GM23338 (cell line): ENCODE measurements at regions not wholly inside any gene's neighbourhood (a gene's known extent, or its start where the extent isn't known, plus 50 kb on each side); places are given as distances from the start of the nearest gene placed in this dataset.

Experiments used
- CTCF ChIP-seq, 2 experiments: fragments of 200-600 bp in 1 of 2; sonication (generic) in 1 of 2; conservative IDR thresholded peaks; 2 replicates each; pipeline versions ENCODE4 v1.5.1 to v1.6.1; 2016 to 2017; ENCODE audit warnings: antibody characterized with exemption in 2 of 2, low read depth in 2 of 2, mild to moderate bottlenecking in 2 of 2, moderate library complexity in 1 of 2
- EZH2 ChIP-seq: fragments of 200-600 bp; sonication (generic); IDR thresholded peaks from one replicate; pipeline ENCODE4 v1.8.0; 2017; ENCODE audit warnings: antibody characterized with exemption, mild to moderate bottlenecking, low read depth; ENCODE audit not compliant: unreplicated experiment
- POLR2AphosphoS5 ChIP-seq: IDR thresholded peaks from 2 replicates; pipeline ENCODE4 v1.6.1; 2016; ENCODE audit warnings: antibody characterized with exemption, low read depth

- TF ChIP-seq CTCF (conservative IDR thresholded peaks at IDR 0.05; ENCODE audit: low read depth in 2 of 2) = no peak
- TF ChIP-seq EZH2 = no peak
- TF ChIP-seq POLR2AphosphoS5 = no peak
Measured at GRCh38 chr2:193201583-193201982, 1006.9 kb upstream of the TMEFF2 start.
